Osteoblast (primary cell): ENCODE measurements at regions not wholly inside any gene's neighbourhood (a gene's known extent, or its start where the extent isn't known, plus 50 kb on each side); places are given as distances from the start of the nearest gene placed in this dataset.

Experiments
- DNase-seq: peaks from one replicate; pipeline ENCODE4 v3.0.0; 2011; ENCODE audit warnings: low spot score, mixed read lengths; ENCODE audit not compliant: insufficient read length; ENCODE audit errors: missing footprints
- H2AFZ ChIP-seq: 2 replicates; pipeline ENCODE4 v1.6.0; 2011; ENCODE audit warnings: mild to moderate bottlenecking, low read length
- H3K27ac ChIP-seq: 2 replicates; pipeline ENCODE4 v1.5.1; 2011; ENCODE audit warnings: mild to moderate bottlenecking, low read depth, low read length, moderate library complexity
- H3K27me3 ChIP-seq: 2 replicates; pipeline ENCODE4 v1.6.0; 2012; ENCODE audit warnings: mild to moderate bottlenecking, control low read depth, inconsistent platforms, low read length, moderate library complexity; ENCODE audit not compliant: insufficient read depth
- H3K36me3 ChIP-seq: 2 replicates; pipeline ENCODE4 v1.5.1; 2011; ENCODE audit warnings: mild to moderate bottlenecking, low read length, control low read depth, moderate library complexity; ENCODE audit not compliant: insufficient read depth
- H3K4me1 ChIP-seq: 2 replicates; pipeline ENCODE4 v1.5.1; 2011; ENCODE audit warnings: mild to moderate bottlenecking, low read length, control low read depth, moderate library complexity; ENCODE audit not compliant: insufficient read depth
- H3K4me2 ChIP-seq: 2 replicates; pipeline ENCODE4 v1.6.0; 2011; ENCODE audit warnings: mild to moderate bottlenecking, low read length; ENCODE audit not compliant: insufficient read depth
- H3K4me3 ChIP-seq: fragments of 200-600 bp; sonication (generic); 3 replicates; pipeline ENCODE4 v1.5.1; 2012; ENCODE audit warnings: mild to moderate bottlenecking, low read length, inconsistent platforms; ENCODE audit not compliant: insufficient read depth
- H3K79me2 ChIP-seq: 2 replicates; pipeline ENCODE4 v1.6.0; 2012; ENCODE audit warnings: mild to moderate bottlenecking, low read length, control low read depth, inconsistent platforms; ENCODE audit not compliant: insufficient read depth
- H3K9me3 ChIP-seq: 2 replicates; pipeline ENCODE4 v1.5.1; 2011; ENCODE audit warnings: low read depth, low read length, control low read depth
- H4K20me1 ChIP-seq: 2 replicates; pipeline ENCODE4 v1.6.0; 2012; ENCODE audit warnings: mild to moderate bottlenecking, low read length, control low read depth; ENCODE audit not compliant: insufficient read depth
- CTCF ChIP-seq: IDR thresholded peaks from 2 replicates; pipeline ENCODE4 v1.5.1; 2011; ENCODE audit warnings: mild to moderate bottlenecking, low read depth, low read length, moderate library complexity; ENCODE audit errors: extremely low read depth

GRCh38 chr16:89037261-89038152 lies 56.1 kb upstream of the ACSF3 start:
- H3K27me3 ChIP-seq = peaks cover 6% of the 10 kb centered on the region
- DNase-seq = peak; percentile 97

GRCh38 chr16:89038221-89038721 lies 55.4 kb upstream of the ACSF3 start:
- Histone ChIP-seq H4K20me1 (no peaks in the 10 kb centered on the region), H3K4me3 (no peak overlapping the region), H3K27me3 (peaks cover 6% of the 10 kb centered on the region), H3K36me3 (no peaks in the 10 kb centered on the region), H3K79me2 (no peaks in the 10 kb centered on the region), H2AFZ (no peak overlapping the region), H3K27ac (no peak overlapping the region), H3K4me1 (no peaks in the 10 kb centered on the region), H3K9me3 (no peaks in the 10 kb centered on the region), H3K4me2 (no peak overlapping the region)
- DNase-seq = peak; percentile 36
- no peak for TF ChIP-seq CTCF

More at GRCh38 chr16:89037261-89038152, 56.1 kb upstream of the ACSF3 start:
- Histone ChIP-seq H3K4me2 (no peak overlapping the region), H3K79me2 (no peaks in the 10 kb centered on the region), H3K4me1 (no peaks in the 10 kb centered on the region), H3K27ac (no peak overlapping the region), H3K4me3 (no peak overlapping the region), H2AFZ (no peak overlapping the region), H3K9me3 (no peaks in the 10 kb centered on the region), H3K36me3 (no peaks in the 10 kb centered on the region), H4K20me1 (no peaks in the 10 kb centered on the region)
- TF ChIP-seq CTCF = no peak

- Histone ChIP-seq H3K27ac (no peak overlapping the region), H3K4me3 (no peak overlapping the region), H2AFZ (no peak overlapping the region), H3K27me3 (peaks cover 8% of the 10 kb centered on the region), H3K9me3 (no peaks in the 10 kb centered on the region), H3K36me3 (no peaks in the 10 kb centered on the region), H3K4me2 (no peak overlapping the region), H3K79me2 (no peaks in the 10 kb centered on the region), H3K4me1 (no peaks in the 10 kb centered on the region), H4K20me1 (no peaks in the 10 kb centered on the region)
- TF ChIP-seq CTCF = no peak
- DNase-seq = peak; percentile 80
Measured at GRCh38 chr16:89038811-89039735, 54.6 kb upstream of the ACSF3 start.
